Activated CD4-positive, alpha-beta T cell treated with anti-CD3 and anti-CD28 coated beads, Interleukin-2, amount 50 U/mL, for 24 hours (primary cell): ENCODE measurements at regions not wholly inside any gene's neighbourhood (a gene's known extent, or its start where the extent isn't known, plus 50 kb on each side); places are given as distances from the start of the nearest gene placed in this dataset.

Experiments
- DNase-seq, 2 donors: peaks; one replicate each; pipeline ENCODE4 v3.0.0-alpha.2; 2020; ENCODE audit warnings: low read depth in 1 of 2, low spot score in 1 of 2

GRCh38 chr5:89282554-89283510 is 399.8 kb upstream of the MEF2C start:
- no peak for DNase-seq

GRCh38 chr5:89281766-89282553 is 399.0 kb upstream of the MEF2C start:
- DNase-seq = no peak

GRCh38 chr5:89281211-89281610 is 398.2 kb upstream of the MEF2C start:
- no peak for DNase-seq

- no peak for DNase-seq
These were observed 397.4 kb upstream of the MEF2C start for GRCh38 chr5:89280103-89281037.

- DNase-seq = no peak
These were observed 396.5 kb upstream of the MEF2C start for GRCh38 chr5:89279391-89280036.

GRCh38 chr5:89277816-89278215 is 394.8 kb upstream of the MEF2C start:
- DNase-seq = no peak

GRCh38 chr5:89276566-89277305 is 393.8 kb upstream of the MEF2C start:
- DNase-seq = no peak

GRCh38 chr5:89275066-89275855 is 392.3 kb upstream of the MEF2C start:
- DNase-seq = no peak

- no peak for DNase-seq
These were observed 390.3 kb upstream of the MEF2C start for GRCh38 chr5:89273289-89273688.

GRCh38 chr5:89270901-89271300 is 387.9 kb upstream of the MEF2C start:
- no peak for DNase-seq

GRCh38 chr5:89269721-89270120 is 386.7 kb upstream of the MEF2C start:
- DNase-seq = no peak

- no peak for DNase-seq
These were observed 385.5 kb upstream of the MEF2C start for GRCh38 chr5:89268460-89268859.

- no peak for DNase-seq
These were observed 384.8 kb upstream of the MEF2C start for GRCh38 chr5:89267788-89268187.

GRCh38 chr5:89265511-89266179 is 382.7 kb upstream of the MEF2C start:
- no peak for DNase-seq

- DNase-seq = no peak
These were observed 380.9 kb upstream of the MEF2C start for GRCh38 chr5:89263846-89264245.

GRCh38 chr5:89262030-89262429 is 379.0 kb upstream of the MEF2C start:
- DNase-seq = no peak

- no peak for DNase-seq
These were observed 377.3 kb upstream of the MEF2C start for GRCh38 chr5:89260254-89260653.

GRCh38 chr5:89255845-89256463 is 373.0 kb upstream of the MEF2C start:
- DNase-seq = no peak
